Mammary epithelial cell (primary cell): ENCODE measurements at regions not wholly inside any gene's neighbourhood (a gene's known extent, or its start where the extent isn't known, plus 50 kb on each side); places are given as distances from the start of the nearest gene placed in this dataset.
"Not testable (repeated sequence)": the region's sequence is repeated elsewhere in the genome, so short reads cannot be mapped to it uniquely, and the experiment has no call there.

Experiments used
- CTCF ChIP-seq, 2 donors: IDR thresholded peaks in 1 of 2; conservative IDR thresholded peaks in 1 of 2; 2 replicates each; pipeline ENCODE4 v1.5.1; 2011 to 2012; ENCODE audit warnings: inconsistent platforms in 2 of 2, low read length in 2 of 2, mild to moderate bottlenecking in 2 of 2, control low read depth in 1 of 2, low read depth in 1 of 2; ENCODE audit not compliant: insufficient read depth in 1 of 2; ENCODE audit errors: extremely low read depth in 1 of 2
- EZH2 ChIP-seq: IDR thresholded peaks from 2 replicates; pipeline ENCODE4 v1.6.1; 2012; ENCODE audit warnings: low read length, inconsistent platforms, borderline replicate concordance

- TF ChIP-seq CTCF (conservative IDR thresholded peaks at IDR 0.05 in 1 of 2, IDR thresholded peaks at IDR 0.05 in 1 of 2; ENCODE audit: extremely low read depth in 1 of 2, insufficient read depth in 1 of 2, low read depth in 1 of 2, low read length in 2 of 2); EZH2: not testable (repeated sequence)
Measured at GRCh38 chr5:51165621-51166020, 217.6 kb upstream of the ISL1 start.
